Osteocyte (in vitro differentiated cells): ENCODE measurements at regions not wholly inside any gene's neighbourhood (a gene's known extent, or its start where the extent isn't known, plus 50 kb on each side); places are given as distances from the start of the nearest gene placed in this dataset.

Experiments used
- DNase-seq: peaks from one replicate; pipeline ENCODE4 v3.0.0; 2021; ENCODE audit warnings: mixed read lengths; ENCODE audit not compliant: unreplicated experiment; ENCODE audit errors: extremely low spot score
- H3K27ac Mint-ChIP-seq: one replicate; pipeline ENCODE4 v1.8.0; 2021; ENCODE audit warnings: mild to moderate bottlenecking, mixed read lengths; ENCODE audit not compliant: unreplicated experiment
- H3K27me3 Mint-ChIP-seq: one replicate; pipeline ENCODE4 v1.8.0; 2021; ENCODE audit warnings: mixed read lengths; ENCODE audit not compliant: unreplicated experiment
- H3K36me3 Mint-ChIP-seq: one replicate; pipeline ENCODE4 v1.8.0; 2021; ENCODE audit warnings: mixed read lengths; ENCODE audit not compliant: unreplicated experiment
- H3K4me1 Mint-ChIP-seq: one replicate; pipeline ENCODE4 v1.8.0; 2021; ENCODE audit warnings: mixed read lengths; ENCODE audit not compliant: unreplicated experiment
- H3K4me3 Mint-ChIP-seq: one replicate; pipeline ENCODE4 v1.8.0; 2021; ENCODE audit warnings: mild to moderate bottlenecking, moderate library complexity, mixed read lengths; ENCODE audit not compliant: unreplicated experiment
- H3K9me3 Mint-ChIP-seq: one replicate; pipeline ENCODE4 v1.8.0; 2021; ENCODE audit warnings: mixed read lengths; ENCODE audit not compliant: unreplicated experiment
- CTCF ChIP-seq: fragments of 200-600 bp; sonication (generic); IDR thresholded peaks from 2 replicates; pipeline ENCODE4 v1.5.0; 2021; ENCODE audit warnings: antibody characterized with exemption, mild to moderate bottlenecking, moderate library complexity

GRCh38 chr1:221264848-221265247 lies 385.6 kb downstream of the HLX start:
- no peak for TF ChIP-seq CTCF
- no peaks in the 10 kb centered on the region for H3K36me3 Mint-ChIP-seq
- DNase-seq = no peak
- no peaks in the 10 kb centered on the region for H3K4me1 Mint-ChIP-seq
- H3K4me3 Mint-ChIP-seq = no peak overlapping the region
- no peak overlapping the region for H3K27ac Mint-ChIP-seq
- peaks cover 10% of the 10 kb centered on the region for H3K9me3 Mint-ChIP-seq
- no peaks in the 10 kb centered on the region for H3K27me3 Mint-ChIP-seq

- Mint-ChIP-seq H3K27ac (no peak overlapping the region), H3K27me3 (no peaks in the 10 kb centered on the region), H3K4me3 (no peak overlapping the region), H3K9me3 (peaks cover 10% of the 10 kb centered on the region), H3K36me3 (no peaks in the 10 kb centered on the region), H3K4me1 (no peaks in the 10 kb centered on the region)
- DNase-seq = no peak
- no peak for TF ChIP-seq CTCF
Measured at GRCh38 chr1:221268295-221268694, 389.1 kb downstream of the HLX start.

- DNase-seq = no peak
- Mint-ChIP-seq H3K9me3 (no peaks in the 10 kb centered on the region), H3K27ac (no peak overlapping the region), H3K27me3 (no peaks in the 10 kb centered on the region), H3K36me3 (no peaks in the 10 kb centered on the region), H3K4me3 (no peak overlapping the region), H3K4me1 (no peaks in the 10 kb centered on the region)
- TF ChIP-seq CTCF = no peak
Measured at GRCh38 chr1:221271701-221272100, 392.5 kb downstream of the HLX start.

GRCh38 chr1:221272940-221273339 lies 393.7 kb downstream of the HLX start:
- no peak for TF ChIP-seq CTCF
- DNase-seq = no peak
- H3K27ac Mint-ChIP-seq = no peak overlapping the region
- H3K27me3 Mint-ChIP-seq = no peaks in the 10 kb centered on the region
- H3K4me3 Mint-ChIP-seq = no peak overlapping the region
- H3K4me1 Mint-ChIP-seq = no peaks in the 10 kb centered on the region
- H3K9me3 Mint-ChIP-seq = no peaks in the 10 kb centered on the region
- H3K36me3 Mint-ChIP-seq = no peaks in the 10 kb centered on the region

GRCh38 chr1:221274373-221274772 lies 395.1 kb downstream of the HLX start:
- Mint-ChIP-seq H3K4me1 (no peaks in the 10 kb centered on the region), H3K4me3 (no peak overlapping the region), H3K9me3 (no peaks in the 10 kb centered on the region), H3K27ac (no peak overlapping the region), H3K27me3 (no peaks in the 10 kb centered on the region), H3K36me3 (no peaks in the 10 kb centered on the region)
- no peak for TF ChIP-seq CTCF
- no peak for DNase-seq
